Choroid plexus epithelial cell (primary cell): ENCODE measurements at regions not wholly inside any gene's neighbourhood (a gene's known extent, or its start where the extent isn't known, plus 50 kb on each side); places are given as distances from the start of the nearest gene placed in this dataset.

Experiments
- DNase-seq: peaks from one replicate; pipeline ENCODE4 v3.0.0-alpha.2; 2010; ENCODE audit warnings: low read depth
- H3K4me3 ChIP-seq: 2 replicates; pipeline ENCODE4 v1.5.1; 2011; ENCODE audit warnings: low read depth, mild to moderate bottlenecking, control low read depth, low read length, moderate library complexity
- CTCF ChIP-seq: conservative IDR thresholded peaks from 2 replicates; pipeline ENCODE4 v1.5.1; 2011; ENCODE audit warnings: low read depth, mild to moderate bottlenecking, control low read depth, inconsistent platforms, low read length, moderate library complexity

DNA sequence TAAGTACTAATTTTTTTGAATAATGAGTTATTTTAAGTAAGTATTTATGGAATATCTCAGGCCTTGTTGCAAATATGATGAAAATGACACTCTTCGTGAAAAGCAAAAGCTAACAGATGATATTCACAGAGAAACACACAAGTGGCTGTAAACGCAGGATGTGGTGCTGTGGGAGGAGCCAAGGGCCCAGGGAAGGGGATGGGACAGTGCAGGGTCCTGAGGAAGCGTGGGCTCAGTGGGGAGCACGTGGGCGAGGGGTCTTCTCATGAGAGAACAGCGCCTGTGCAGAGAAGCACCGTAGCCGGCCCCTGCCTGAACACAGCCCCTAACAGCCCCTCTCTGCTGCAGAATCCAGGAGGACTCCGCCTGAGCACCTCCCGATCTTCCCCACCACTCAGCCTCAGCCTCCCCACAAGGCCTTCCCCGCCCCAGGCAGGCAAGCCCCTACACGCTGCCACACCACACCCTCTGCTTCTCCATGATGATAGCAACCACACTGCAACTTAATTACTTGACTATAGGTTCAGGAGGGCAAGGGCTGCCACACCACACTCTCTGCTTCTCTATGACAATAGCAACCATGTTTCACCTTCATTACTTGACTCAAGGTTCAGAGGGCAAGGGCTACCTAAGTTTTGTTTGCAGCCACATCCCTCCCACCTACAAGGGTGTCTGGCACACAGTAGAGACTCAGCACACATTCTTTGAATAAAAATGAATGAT is 152.6 kb upstream of the RNF32 start:
- H3K4me3 ChIP-seq = no peak overlapping the region
- no peak for DNase-seq
- no peak for TF ChIP-seq CTCF

- TF ChIP-seq CTCF = no peak
- no peak overlapping the region for H3K4me3 ChIP-seq
- DNase-seq = no peak
These were observed 159.9 kb upstream of the RNF32 start for GRCh38 chr7:156480671-156481070.

DNA sequence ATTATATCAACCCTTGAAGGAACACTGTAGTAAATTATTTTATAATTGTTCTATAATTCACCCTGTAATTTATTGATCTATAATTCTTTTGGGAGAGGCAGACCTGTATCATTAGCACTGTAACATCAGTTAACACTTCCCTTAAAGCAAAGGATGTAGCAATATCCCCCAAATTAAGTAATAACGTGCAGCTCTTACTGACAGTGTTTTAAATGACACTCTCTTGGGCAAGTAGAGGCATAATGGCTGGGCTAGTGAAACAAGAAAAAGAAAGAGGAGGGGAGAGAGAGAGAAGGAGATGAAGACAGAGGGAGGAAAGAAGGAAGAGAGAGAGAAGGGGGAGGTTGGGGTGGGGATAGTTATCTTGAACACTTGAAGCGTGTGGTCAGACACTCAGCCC is 161.0 kb upstream of the RNF32 start:
- no peak overlapping the region for H3K4me3 ChIP-seq
- TF ChIP-seq CTCF = no peak
- DNase-seq = no peak

GRCh38 chr7:156478486-156478885 is 162.1 kb upstream of the RNF32 start:
- no peak overlapping the region for H3K4me3 ChIP-seq
- no peak for DNase-seq

GRCh38 chr7:156475666-156476065 is 164.9 kb upstream of the RNF32 start:
- DNase-seq = peak; percentile 23
- TF ChIP-seq CTCF = no peak
- H3K4me3 ChIP-seq = no peak overlapping the region

More at GRCh38 chr7:156478486-156478885, 162.1 kb upstream of the RNF32 start:
- no peak for TF ChIP-seq CTCF

DNA sequence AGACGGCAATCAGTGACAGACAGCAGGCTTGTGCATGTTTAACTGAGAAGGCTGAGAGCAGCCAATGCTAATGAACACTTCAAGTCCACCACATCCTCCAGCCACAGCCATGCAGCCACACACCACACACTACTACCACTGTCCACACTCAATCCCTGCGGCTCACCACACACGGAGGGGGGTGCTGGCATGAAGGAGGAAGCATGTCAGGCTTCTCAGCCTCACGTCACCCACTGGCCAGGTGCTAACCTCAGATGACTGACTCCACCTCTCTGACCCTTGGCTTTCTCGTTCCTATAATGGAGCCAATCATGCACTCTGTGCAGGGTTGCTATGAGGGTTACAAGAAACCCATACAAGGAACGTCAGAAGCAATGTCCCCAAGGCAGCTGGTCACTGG is 165.4 kb upstream of the RNF32 start:
- no peak overlapping the region for H3K4me3 ChIP-seq
- DNase-seq = no peak
- no peak for TF ChIP-seq CTCF

GRCh38 chr7:156474241-156474743 is 166.3 kb upstream of the RNF32 start:
- DNase-seq = peak; percentile 77
- no peak overlapping the region for H3K4me3 ChIP-seq
- TF ChIP-seq CTCF = no peak
